Heart right ventricle (tissue), 16 donors: ENCODE measurements at regions not wholly inside any gene's neighbourhood (a gene's known extent, or its start where the extent isn't known, plus 50 kb on each side); places are given as distances from the start of the nearest gene placed in this dataset.

Source experiments
- ATAC-seq, 8 donors: fragments of 200-7000 bp; cut with Tn5 transposase; one replicate each; pipeline ENCODE4 v1.9.1; 2020; ENCODE audit warnings: mild to moderate bottlenecking in 8 of 8, moderate library complexity in 8 of 8, moderate number of reproducible peaks in 1 of 8
- DNase-seq, 2 donors: peaks; one replicate each; pipeline ENCODE4 v3.0.0-alpha.2; 2020
- H3K27ac ChIP-seq, 10 donors: fragments of 200-600 bp; sonication (generic) in 2 of 10; one replicate each; pipeline versions ENCODE4 v1.5.0 to v1.8.0; 2020 to 2022; ENCODE audit warnings: mild to moderate bottlenecking in 3 of 10
- H3K27me3 ChIP-seq, 7 donors: fragments of 200-600 bp; one replicate each; pipeline ENCODE4 v1.8.0; 2021 to 2022; ENCODE audit warnings: mild to moderate bottlenecking in 2 of 7
- H3K36me3 ChIP-seq, 9 donors: fragments of 200-600 bp; sonication (generic) in 1 of 9; one replicate each; pipeline versions ENCODE4 v1.5.0 to v1.8.0; 2020 to 2022; ENCODE audit warnings: mild to moderate bottlenecking in 2 of 9
- H3K4me1 ChIP-seq, 9 donors: fragments of 200-600 bp; sonication (generic) in 1 of 9; one replicate each; pipeline versions ENCODE4 v1.5.0 to v1.8.0; 2020 to 2022; ENCODE audit warnings: mild to moderate bottlenecking in 4 of 9
- H3K4me3 ChIP-seq, 10 donors: fragments of 200-600 bp; sonication (generic) in 2 of 10; one replicate each; pipeline versions ENCODE4 v1.5.0 to v1.8.0; 2020 to 2022; ENCODE audit warnings: mild to moderate bottlenecking in 7 of 10, moderate library complexity in 2 of 10
- H3K9me3 ChIP-seq, 11 donors: fragments of 200-600 bp in 10 of 11; sonication (generic) in 2 of 11; one replicate each; pipeline versions ENCODE4 v1.5.0 to v1.8.0; 2013 to 2022; ENCODE audit warnings: mild to moderate bottlenecking in 2 of 11, control low read depth in 1 of 11, moderate library complexity in 1 of 11
- whole genome bisulfite sequencing, 2 donors: extraction: QIAGEN DNeasy Blood & Tissue Kit; methylation state at CpG; one replicate each; pipeline ENCODE4 v1.1.7; 2013; ENCODE audit warnings: inconsistent platforms in 1 of 2; 5-methylcytosine and 5-hydroxymethylcytosine counted together
- intact Hi-C, 10 donors: fragments of 100-400 bp; cut with DNase I; formaldehyde crosslinking; loops; one replicate each; pipeline versions ENCODE4 v1.11.1 to v1.14.2; 2022
- TF ChIP-seq, protein P1 (sequence below), 9 donors: fragments of 200-600 bp; sonication (generic) in 2 of 9; IDR thresholded peaks; one replicate each; pipeline versions ENCODE4 v1.5.0 to v1.8.0; 2021 to 2022; ENCODE audit warnings: antibody characterized with exemption in 9 of 9, mild to moderate bottlenecking in 5 of 9, moderate library complexity in 1 of 9
- donor health status: Arrhythmogenic right ventricular cardiomyopathy.
- donor health status: ischemic (EF 13 %, LVEDD 7.1; RV severe dilation, severe dysfunction).
- donor health status: healthy with polysubstance abuse.
- donor health status: DM: no; HTN: yes; CAD: no.
- donor health status: DM: no; HTN: no; CAD: no.
- donor health status: ischemic (EF 25% LVEDD 6.9; RV normal size, moderate dysfunction).
- donor health status: ischemic (EF 25% LVEDD 5.7; RV mildly dilated, moderate dysfunction).
- donor health status: healthy.
- donor health status: DM: yes; HTN: yes; CAD: no.
- donor health status: Ischemic cardiomyopathy.
- donor health status: ischemic (EF 35%, LVEDD 5.7; RV mildly dilated, moderate dysfunction).
- donor health status: nonischemic (EF 11% LVEDD 7.7; RV severe dilation, severe dysfunction).
- donor health status: DM: yes; HTN: yes; CAD: no.
- donor health status: PGD.
- donor health status: ischemic (EF 29% LVEDD 5.4; RV normal size, mild dysfunction).
- donor health status: nonischemic (EF 23%, LVEDD 6.1; RV moderate dilation, normal function).

DNA sequence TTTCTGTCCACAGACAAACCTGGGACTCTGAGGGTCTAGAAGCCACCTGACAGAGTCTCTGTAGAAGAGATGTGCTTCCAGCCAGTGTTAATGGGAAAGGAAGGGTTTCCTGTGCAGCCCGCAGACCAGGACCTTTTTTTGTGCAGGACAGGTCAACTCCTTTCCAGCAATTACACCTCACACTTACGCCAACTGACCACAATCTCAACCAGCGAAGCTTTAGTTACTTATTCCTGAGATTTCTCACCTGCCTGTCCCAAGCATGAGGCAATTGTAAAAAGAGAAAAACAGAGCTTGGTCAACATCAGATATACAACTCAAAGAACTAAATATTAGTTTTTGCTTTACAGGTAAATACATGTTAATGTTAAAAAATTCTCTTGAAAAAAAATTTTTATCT lies 393.8 kb upstream of the ID4 start:
- TF ChIP-seq, protein P1, sequence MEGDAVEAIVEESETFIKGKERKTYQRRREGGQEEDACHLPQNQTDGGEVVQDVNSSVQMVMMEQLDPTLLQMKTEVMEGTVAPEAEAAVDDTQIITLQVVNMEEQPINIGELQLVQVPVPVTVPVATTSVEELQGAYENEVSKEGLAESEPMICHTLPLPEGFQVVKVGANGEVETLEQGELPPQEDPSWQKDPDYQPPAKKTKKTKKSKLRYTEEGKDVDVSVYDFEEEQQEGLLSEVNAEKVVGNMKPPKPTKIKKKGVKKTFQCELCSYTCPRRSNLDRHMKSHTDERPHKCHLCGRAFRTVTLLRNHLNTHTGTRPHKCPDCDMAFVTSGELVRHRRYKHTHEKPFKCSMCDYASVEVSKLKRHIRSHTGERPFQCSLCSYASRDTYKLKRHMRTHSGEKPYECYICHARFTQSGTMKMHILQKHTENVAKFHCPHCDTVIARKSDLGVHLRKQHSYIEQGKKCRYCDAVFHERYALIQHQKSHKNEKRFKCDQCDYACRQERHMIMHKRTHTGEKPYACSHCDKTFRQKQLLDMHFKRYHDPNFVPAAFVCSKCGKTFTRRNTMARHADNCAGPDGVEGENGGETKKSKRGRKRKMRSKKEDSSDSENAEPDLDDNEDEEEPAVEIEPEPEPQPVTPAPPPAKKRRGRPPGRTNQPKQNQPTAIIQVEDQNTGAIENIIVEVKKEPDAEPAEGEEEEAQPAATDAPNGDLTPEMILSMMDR (IDR thresholded peaks at IDR 0.05): no peak
- 81 to 86% methylated on average over 3 of the region's 3 CpGs for WGBS, 2 donors

DNA sequence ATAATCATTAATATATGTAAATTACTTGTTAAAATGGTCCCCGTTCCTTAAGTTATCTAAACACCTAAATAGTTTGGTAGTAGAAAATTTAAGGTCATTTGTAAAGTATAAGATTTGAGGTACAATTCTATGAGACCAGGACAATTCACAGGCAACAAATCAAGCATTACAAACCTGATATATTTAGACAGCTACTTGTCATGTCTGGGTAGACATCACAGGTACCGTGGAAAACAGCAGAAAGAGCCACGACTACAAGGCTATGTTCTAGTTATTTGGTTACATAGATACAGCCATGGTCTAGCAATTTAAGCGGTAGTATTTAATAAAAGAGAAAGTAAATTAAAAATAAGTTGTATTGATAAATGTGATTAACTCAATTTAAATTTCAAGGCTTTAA lies 393.1 kb upstream of the ID4 start:
- H3K4me3 ChIP-seq: no peak overlapping the region
- DNase-seq (no peak), ATAC-seq (no peak)
- TF ChIP-seq, protein P1 (IDR thresholded peaks at IDR 0.05): no peak
- no peaks in the 10 kb centered on the region for H3K27me3 ChIP-seq
- intact Hi-C loops: no loop called here
- H3K36me3 ChIP-seq: no peaks in the 10 kb centered on the region
- H3K9me3 ChIP-seq: peaks cover 0 to 12% (median 0%) of the 10 kb centered on the region in 11 donors
- no peaks in the 10 kb centered on the region for H3K4me1 ChIP-seq
- H3K27ac ChIP-seq: no peak overlapping the region
- 66% methylated on average over 4 of the region's 4 CpGs for WGBS, 2 donors

More for the DNA sequence above, 393.8 kb upstream of the ID4 start:
- no peaks in the 10 kb centered on the region for H3K36me3 ChIP-seq
- ATAC-seq: no peak
- no peak overlapping the region for H3K27ac ChIP-seq
- H3K4me3 ChIP-seq: no peak overlapping the region
- H3K4me1 ChIP-seq: no peaks in the 10 kb centered on the region
- DNase-seq: no peak
- H3K27me3 ChIP-seq: no peaks in the 10 kb centered on the region
- intact Hi-C loops: no loop called here
- peaks cover 0 to 12% (median 0%) of the 10 kb centered on the region in 11 donors for H3K9me3 ChIP-seq

DNA sequence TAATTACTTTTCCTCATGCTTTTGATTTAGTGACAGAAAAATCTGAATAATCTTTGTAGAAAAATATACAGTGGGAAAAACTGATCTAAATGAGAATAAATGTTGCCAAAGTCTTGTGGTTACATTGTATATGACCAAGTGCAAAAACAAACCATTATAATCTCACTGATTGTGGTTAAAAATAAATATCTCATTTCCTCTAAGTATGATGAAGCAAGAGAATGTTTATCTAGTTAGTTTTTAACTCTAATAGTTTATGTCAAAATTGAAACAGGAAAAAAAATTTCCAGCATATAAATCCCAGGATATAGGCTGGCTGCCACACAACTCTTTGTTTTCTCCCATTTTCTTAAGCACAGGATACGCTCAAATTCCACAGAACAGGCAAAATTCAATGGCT lies 392.7 kb upstream of the ID4 start:
- H3K9me3 ChIP-seq: peaks cover 0 to 12% (median 0%) of the 10 kb centered on the region in 11 donors
- no peaks in the 10 kb centered on the region for H3K27me3 ChIP-seq
- no peak overlapping the region for H3K4me3 ChIP-seq
- H3K27ac ChIP-seq: no peak overlapping the region
- TF ChIP-seq, protein P1 (IDR thresholded peaks at IDR 0.05): no peak
- H3K36me3 ChIP-seq: no peaks in the 10 kb centered on the region
- H3K4me1 ChIP-seq: no peaks in the 10 kb centered on the region
- 73 to 81% methylated on average over 1 of the region's 1 CpG for WGBS, 2 donors
- no peak for DNase-seq
- intact Hi-C loops: no loop called here
- ATAC-seq: no peak

DNA sequence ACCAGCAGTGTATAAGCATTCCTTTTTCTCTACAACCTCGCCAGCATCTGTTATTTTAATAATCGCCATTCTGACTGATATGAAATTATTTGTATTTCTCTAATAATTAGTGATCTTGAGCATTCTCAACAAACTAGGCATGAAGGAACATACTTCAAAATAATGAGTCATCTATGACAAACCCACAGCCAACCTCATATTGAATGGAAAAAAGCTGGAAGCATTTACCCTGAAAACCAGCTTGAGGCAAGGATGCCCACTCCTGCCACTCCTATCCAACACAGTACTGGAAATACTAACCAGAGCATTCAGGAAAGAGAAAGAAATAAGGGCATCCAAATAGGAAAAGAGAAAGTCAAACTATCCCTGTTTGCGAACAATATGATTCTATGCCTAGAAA lies 390.6 kb upstream of the ID4 start:
- WGBS, 2 donors: 77 to 93% methylated on average over 3 of the region's 3 CpGs
- H3K36me3 ChIP-seq: no peaks in the 10 kb centered on the region
- no peaks in the 10 kb centered on the region for H3K27me3 ChIP-seq
- peaks cover 0 to 12% (median 0%) of the 10 kb centered on the region in 11 donors for H3K9me3 ChIP-seq
- intact Hi-C loops: no loop called here
- no peak overlapping the region for H3K27ac ChIP-seq
- H3K4me1 ChIP-seq: no peaks in the 10 kb centered on the region
- TF ChIP-seq, protein P1 (IDR thresholded peaks at IDR 0.05): no peak
- ATAC-seq (no peak), DNase-seq (no peak)
- H3K4me3 ChIP-seq: no peak overlapping the region
